HG03066 (cell line): ENCODE measurements at regions not wholly inside any gene's neighbourhood (a gene's known extent, or its start where the extent isn't known, plus 50 kb on each side); places are given as distances from the start of the nearest gene placed in this dataset.
"Not testable (repeated sequence)": the region's sequence is repeated elsewhere in the genome, so short reads cannot be mapped to it uniquely, and the experiment has no call there.

Experiments
- ATAC-seq: cut with Tn5 transposase; IDR thresholded peaks from one replicate; pipeline ENCODE4 v1.9.1; 2021; ENCODE audit warnings: low read depth; ENCODE audit not compliant: unreplicated experiment

DNA sequence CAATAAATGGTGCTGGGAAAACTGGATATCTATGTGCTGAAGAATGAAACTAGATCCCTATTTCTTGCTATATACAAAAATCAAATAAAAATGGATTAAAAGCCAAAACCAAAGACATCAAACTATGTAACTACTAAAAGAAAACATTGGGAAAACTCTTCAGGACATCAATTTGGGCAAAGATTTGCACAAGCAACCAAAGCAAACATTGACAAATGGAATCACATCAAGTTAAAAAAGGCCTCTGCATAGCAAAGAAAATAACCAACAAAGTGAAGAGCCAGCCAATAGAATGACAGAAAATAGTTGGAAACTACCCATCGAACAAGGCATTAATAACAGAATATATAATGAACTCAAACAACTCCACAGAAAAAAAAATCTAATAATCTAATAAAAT, 1495.3 kb downstream of the SI start:
- no peak for ATAC-seq

DNA sequence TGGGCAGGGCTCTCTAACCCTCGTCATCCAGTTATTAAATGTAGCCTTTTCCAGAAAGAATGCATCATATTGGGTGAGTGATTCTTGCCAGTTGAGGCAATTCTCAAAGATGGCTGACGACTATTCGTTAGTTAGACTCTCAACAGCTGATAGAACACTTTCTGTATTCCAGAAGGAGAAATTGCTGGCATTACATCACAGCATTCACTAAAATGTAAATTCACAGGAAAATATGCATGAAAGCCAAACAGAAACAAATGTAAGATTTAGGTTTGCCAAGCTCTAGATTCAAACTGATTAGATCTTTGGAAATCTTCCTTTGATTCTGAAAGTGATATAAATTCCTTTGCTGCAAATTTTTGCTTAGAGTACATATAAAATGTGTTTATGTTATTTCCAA, 1501.0 kb downstream of the SI start:
- ATAC-seq, result no peak

DNA sequence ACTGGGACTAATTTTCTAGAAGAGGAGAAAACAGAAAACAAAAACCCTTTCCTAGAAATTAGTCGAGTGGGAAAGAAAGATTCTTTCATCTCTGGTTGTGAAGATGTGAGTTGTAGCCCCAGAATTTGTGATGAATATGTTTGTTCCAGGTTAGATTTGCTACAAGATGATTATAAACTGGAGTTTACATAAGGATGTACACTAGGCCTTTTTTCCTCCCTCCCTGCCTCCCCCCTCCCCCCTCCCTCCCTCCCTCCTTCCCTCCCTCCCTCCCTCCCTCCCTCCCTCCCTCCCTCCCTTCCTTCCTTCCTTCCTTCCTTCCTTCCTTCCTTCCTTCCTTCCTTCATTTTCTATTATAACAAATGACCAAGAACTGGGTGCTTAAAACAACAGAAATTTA, 1502.0 kb downstream of the SI start:
- no peak for ATAC-seq

DNA sequence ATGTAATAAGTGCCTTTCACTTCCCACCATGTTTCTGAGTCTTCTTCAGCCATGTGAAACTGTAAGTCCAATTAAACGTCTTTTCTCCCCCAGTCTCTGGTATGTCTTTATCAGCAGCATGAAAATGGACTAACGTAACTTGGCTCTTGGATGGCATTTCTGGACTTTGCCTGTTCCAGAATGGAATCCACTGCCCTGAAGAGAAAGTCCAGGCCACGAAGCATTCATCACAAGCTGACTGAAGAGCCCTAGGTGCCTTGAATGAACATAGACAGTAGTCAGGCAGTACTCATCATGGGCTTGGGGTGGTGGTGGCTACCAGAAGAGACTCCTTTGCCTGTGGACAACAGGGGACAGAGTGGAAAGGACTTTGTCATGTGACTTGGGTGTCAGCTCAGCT, 1505.0 kb downstream of the SI start:
- ATAC-seq, result no peak

DNA sequence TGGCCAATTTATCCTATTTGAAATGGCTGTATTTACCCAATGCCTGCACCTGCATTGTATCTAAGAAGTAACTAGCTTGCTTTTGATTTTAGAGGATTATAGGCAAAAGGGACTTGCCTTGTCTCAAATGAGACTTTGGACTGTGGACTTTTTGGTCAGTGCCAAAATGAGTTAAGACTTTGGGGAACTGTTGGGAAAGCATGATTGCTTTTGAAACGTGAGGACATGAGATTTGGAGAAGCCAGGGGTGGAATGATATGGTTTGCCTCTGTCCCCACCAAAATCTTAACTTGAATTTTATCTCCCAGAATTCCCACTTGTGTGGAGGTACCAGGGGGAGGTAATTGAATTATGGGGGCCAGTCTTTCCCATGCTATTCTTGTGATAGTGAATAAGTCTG, 1505.4 kb downstream of the SI start:
- no peak for ATAC-seq

DNA sequence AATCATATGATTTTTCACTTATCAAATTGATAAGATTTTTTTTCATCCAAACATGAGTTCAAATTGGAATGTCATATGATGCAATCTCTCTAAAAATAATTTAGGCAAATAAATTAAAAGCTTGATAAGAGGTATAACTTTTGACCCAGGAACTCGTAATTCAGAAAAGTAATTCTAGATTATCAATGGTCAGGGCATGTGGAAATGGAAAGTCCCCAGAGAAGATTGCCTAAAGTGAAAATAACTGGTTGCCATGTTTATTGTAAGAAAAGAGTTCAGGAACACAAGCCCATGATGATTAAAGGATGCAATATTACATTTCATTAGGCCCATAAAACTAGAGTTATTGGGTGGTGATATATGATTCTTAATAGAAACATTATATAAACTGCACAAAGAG, 1514.8 kb downstream of the SI start:
- no peak for ATAC-seq

DNA sequence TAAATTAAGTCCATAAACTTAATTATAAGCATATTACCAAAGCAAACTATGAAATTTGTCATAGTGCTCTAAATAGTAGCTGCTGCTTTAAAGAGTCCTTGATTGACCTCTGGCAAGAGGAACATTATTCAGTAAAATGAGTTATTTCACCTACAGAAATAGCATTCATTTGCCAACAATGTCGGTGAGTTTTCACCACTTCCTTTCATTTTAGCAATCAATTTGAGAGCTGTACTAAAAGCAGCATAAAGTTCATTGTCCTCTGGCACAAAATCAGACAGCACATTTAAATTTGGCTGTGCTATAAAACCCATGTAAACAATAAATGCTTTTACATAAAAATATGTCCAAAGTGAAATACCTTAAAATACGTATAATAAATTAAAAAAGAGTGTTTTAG, 1515.7 kb downstream of the SI start:
- no peak for ATAC-seq

DNA sequence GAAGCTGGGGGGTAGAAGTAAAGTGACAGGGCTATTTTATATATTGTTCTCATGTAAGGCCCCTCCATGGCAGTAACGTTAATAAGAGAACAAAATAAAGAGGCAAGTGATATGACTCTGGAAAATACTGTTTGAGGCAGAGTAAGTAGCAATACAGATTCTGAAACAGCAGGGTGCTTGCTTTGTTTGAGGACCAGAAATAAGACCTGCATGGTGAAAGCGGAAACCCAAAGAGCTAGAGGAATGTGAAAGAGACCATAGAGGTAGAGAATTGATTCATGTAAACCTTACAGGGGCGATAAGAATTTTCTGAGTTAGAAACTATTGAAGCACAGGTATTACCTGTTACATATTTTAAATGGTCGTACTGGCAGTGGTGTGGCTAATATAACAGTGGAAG, 1517.1 kb downstream of the SI start:
- ATAC-seq, result no peak

DNA sequence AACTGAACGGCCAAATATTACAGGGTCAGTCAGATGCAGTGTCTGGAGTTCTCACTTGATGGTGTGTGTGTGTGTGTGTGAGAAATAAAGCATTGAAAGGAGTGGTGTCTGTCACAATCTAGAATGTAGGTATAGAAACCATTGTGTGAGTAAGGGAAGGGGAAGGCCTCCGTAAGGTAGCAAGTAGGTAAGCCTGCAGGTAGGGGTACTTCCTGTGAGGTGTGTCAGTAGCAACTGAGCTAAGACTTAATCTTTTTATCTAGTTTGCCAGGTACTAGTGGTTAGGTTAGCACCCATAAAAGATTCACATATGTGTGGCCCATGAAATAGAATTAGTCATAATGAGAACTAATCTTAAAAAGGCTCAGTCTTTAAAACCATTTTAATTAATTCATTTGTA, 1517.8 kb downstream of the SI start:
- no peak for ATAC-seq

DNA sequence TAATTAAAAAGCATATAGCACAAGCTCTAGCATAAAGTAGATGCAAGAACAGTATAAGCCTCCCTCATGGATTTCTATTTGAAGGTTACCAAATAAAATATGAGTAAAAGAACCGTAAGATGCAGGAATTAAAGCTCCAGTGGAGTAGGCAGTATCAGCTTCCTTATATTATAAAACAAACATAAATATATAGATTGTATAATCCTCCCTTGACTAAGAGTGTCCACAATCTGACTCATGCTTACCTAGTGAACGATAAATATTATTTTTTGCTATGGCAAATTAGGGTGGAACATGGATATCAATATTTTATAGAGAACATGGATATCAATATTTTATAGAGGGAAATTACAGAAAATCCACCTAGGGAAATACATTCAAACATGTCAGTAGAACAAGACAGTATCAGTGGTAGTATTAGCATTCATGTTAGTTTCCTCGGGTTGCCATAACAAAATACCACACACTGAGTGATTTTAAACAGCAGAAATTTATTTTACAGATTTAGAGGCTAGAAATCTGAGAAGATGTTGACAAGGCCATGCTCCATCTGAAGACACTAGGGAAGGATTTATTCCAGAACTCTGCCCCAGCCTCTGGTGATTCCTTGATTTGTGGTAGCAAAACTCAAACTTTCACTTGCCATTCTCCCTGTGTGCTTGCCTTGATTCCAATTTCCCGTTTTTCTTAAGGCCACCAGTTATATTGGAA, 1521.3 kb downstream of the SI start:
- ATAC-seq, result no peak

DNA sequence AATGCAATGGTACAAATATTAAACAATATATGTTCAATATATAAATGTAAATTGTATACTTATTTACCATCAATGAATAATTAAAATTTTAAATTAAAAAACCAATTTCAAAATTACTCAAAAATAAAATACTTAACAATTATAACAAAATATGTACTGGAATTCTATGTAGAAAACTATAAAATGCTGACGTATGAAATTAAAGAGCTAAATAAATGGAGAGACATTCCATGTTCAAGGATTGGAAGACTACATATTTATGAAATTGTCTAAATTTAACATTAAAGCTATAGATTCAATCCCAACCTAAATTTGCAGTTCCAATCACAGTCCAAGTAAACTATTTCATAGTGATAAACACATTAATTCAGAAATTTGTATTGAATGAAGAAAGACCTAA, 1522.4 kb downstream of the SI start:
- ATAC-seq, result no peak

DNA sequence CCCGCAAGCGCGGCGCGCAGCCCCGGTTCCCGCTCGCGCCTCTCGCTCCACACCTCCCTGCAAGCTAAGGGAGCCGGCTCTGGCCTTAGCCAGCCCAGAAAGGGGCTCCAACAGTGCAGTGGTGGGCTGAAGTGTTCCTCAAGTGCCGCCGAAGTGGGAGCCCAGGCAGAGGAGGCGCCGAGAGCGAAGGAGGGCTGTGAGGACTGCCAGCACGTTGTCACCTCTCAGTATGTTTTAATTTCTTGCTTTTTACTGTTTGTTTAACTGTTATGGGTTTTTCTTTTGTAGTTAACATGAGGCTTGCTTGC, 1525.7 kb downstream of the SI start:
- ATAC-seq, result no peak

DNA sequence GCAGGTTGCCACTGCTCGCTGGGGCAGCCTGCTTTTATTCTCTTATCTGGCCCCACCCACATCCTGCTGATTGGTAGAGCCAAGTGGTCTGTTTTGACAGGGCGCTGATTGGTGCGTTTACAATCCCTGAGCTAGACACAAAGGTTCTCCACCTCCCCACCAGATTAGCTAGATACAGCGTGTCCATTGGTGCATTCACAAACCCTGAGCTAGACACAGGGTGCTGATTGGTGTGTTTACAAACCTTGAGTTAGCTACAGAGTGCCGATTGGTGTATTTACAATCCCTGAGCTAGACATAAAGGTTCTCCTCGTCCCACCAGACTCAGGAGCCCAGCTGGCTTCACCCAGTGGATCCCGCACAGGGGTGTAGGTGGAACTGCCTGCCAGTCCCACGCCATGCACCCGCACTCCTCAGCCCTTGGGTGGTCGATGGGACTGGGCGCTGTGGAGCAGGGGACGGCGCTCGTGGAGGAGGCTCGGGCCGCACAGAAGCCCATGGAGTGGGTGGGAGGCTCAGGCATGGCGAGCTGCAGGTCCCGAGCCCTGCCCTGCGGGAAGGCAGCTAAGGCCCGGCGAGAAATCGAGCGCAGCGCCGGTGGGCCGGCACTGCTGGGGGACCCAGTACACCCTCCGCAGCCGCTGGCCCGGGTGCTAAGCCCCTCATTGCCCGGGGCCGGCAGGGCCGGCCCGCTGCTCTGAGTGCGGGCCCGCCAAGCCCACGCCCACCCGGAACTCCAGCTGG, 1526.2 kb downstream of the SI start:
- ATAC-seq, result not testable (repeated sequence)

DNA sequence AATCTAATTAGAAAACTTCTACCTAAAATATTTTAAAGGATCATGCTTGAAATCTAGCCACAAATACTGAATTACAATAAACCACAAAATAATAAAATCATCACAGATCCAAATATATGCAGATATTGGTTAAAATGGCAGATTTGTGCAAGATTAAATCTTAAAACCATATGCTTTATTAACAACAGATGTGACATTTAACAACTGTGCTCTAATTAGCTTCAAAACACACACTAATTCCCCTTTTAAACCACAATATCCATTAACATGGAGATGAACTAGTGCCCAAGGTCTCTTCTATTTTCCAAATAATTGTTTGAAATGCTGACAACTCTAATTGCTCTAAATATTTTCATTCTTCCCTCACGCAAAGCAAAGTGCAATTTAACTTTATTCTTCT, 1530.3 kb downstream of the SI start:
- no peak for ATAC-seq

DNA sequence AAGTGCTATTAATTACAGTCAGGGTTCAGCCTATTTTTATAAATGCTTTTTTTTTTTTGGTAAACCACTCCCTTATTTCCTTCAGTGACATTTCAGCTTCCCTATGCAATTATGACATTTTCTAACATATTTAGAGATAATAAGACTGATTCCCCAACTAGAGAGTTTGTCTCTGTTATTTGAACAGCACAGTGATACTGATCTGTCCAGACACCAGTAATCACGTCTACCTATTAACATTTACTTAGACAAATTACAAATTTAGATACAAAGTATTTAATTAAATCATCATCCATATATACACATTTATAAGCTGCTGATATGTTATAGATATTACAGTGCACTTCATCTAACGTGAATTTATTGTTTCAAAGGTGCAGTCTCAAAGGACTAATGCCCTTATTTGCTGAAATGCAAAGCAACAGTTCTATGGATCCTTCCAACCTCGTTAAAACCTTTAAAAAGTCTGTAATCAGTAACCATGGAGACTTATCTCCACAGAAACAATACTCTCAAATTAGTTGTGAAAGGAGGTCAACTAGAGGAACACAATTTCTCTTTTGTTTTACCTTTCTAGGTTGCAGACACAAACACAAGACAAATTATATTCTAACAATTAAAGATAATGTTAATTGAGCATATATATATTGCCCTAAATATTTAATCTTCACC, 1531.1 kb downstream of the SI start:
- no peak for ATAC-seq

DNA sequence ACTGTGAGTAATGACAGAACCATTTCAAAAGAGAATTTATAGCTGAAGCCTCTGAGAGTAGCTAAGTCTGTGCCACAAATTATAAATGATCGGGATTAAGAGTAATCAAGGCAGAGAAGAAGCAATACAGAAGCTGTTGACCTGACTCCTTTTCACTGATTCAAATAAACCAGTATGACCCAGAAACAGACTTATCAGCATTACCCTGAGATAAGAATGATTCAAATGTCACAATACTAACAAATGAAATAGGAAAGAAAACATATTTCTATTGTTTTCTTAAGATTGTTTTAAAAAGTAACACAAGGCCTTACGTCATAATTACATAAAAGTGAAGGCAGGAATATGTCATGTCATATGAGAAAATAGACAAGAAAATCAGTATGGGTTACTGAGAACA, 1534.6 kb downstream of the SI start:
- ATAC-seq, result no peak

DNA sequence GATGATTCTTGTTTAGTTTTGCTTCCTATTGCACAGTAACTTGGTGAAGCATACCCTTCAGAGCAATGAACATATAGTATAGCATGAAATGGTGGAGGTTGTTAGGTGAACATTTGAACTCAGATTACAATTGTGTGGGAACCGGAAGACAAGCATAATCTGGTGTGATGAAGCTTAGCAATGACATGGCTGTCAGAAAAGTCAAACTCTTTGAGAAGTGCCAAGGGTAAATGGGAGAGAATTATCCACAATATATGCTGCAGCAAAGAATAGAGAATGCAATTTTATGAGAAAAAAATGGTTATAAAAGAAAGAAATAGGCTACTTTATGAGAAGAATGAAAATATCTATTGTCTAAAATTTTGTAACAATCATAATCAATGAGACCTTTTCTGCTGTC, 1536.7 kb downstream of the SI start:
- ATAC-seq, result no peak

DNA sequence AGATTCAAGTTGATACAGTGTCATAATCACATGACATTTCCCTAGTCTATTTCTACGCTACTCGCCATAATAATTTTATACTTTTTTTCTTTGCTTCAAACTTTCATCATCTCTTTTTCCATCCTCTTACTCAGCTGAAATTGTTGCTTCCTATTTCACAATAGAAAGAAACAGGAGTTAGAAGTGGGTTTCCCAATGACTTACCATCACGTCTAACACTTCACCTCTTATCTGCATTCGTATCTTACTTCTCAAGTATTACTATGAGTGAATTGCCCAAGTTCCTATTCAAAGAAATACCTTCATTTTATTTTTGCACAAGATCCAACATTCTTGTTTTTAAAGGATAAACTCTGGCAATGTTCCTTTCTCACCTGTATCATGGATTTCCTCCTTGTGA, 1539.9 kb downstream of the SI start:
- ATAC-seq, result no peak

DNA sequence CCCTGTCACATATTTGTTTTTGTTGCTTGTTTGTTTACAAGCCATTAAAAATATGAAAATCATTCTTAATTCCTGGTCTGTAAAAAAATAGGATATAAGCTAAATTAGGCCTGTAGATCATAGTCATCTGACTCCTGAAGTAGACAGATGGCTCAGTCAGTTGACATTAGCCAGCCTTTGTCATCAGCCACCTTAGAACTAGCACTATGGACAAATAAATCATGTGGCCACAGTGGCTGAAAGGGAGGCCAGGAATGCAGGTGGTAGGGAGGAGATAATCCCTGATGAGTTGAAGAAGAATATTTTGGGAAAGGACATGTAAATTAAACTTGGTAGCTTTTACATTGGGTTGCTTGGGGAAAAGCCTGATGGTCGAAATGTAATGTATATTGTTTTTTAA, 1544.9 kb downstream of the SI start:
- no peak for ATAC-seq

DNA sequence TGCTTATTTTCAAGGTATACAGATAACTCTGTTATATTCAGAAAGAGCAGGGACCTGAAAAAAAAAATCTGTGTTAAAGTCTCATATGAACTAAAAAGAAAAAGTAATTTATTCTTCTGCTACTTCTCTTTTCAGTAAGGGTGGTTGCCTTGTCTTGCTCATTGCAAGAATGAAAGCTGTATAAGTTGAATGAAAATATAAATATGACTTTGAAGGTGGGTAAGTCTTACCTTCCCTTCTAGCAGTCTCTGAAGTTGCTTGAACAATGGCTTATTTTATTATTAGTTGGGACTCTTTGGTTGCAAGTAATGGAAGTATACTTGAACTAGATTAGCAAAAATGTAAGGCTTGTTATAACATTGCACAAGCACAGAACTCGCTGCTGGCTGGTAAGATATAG, 1554.9 kb downstream of the SI start:
- ATAC-seq, result no peak

DNA sequence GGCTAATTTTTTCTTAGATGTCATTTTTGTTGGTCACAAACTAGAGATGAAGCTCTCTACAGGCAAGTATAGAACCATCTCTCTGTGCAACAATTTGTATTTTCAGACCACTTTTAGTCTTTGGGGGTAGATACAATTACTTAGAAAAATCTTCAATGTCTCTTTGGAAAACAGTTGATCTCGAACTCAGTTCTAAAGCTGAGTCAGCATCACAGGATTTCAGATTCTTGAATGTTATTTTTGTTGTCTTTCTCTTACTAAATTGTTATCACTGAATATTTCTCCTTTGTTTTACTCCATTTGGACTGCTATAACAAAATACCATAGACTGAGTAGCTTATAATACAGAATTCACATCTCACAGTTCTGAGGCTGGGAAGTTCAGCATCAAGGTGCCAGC, 1557.0 kb downstream of the SI start:
- ATAC-seq, result no peak

DNA sequence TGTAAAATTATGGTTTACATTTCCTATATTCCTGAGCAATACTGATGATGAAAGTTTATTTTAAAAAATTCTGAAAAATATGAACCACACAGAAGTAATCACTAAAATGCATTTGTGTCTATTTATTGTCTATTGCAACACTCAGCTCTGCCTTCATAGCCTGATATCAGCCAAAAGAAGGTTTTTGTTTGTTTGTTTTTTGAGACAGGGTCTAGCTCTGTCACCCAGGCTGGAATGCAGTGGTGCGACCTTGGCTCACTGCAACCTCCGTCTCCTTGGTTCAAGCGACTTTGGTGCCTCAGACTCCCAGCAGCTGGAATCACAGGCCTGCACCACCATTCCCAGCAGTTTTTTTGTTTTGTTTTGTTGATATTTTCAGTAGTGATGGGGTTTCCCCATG, 1560.2 kb downstream of the SI start:
- no peak for ATAC-seq
